GM21360 (cell line): ENCODE measurements at regions not wholly inside any gene's neighbourhood (a gene's known extent, or its start where the extent isn't known, plus 50 kb on each side); places are given as distances from the start of the nearest gene placed in this dataset.
"Not testable (repeated sequence)": the region's sequence is repeated elsewhere in the genome, so short reads cannot be mapped to it uniquely, and the experiment has no call there.

ENCODE experiments used
- ATAC-seq: cut with Tn5 transposase; IDR thresholded peaks from one replicate; pipeline ENCODE4 v1.9.1; 2021; ENCODE audit warnings: mild to moderate bottlenecking, moderate library complexity; ENCODE audit not compliant: unreplicated experiment

- no peak for ATAC-seq
Measured at GRCh38 chr5:72693546-72694205, 122.8 kb upstream of the TNPO1 start.

GRCh38 chr5:72692651-72693442 lies 123.6 kb upstream of the TNPO1 start:
- ATAC-seq = no peak

- ATAC-seq = no peak
Measured at GRCh38 chr5:72692231-72692637, 124.2 kb upstream of the TNPO1 start.

- no peak for ATAC-seq
Measured at GRCh38 chr5:72691751-72692150, 124.7 kb upstream of the TNPO1 start.

GRCh38 chr5:72688916-72689315 lies 127.5 kb upstream of the TNPO1 start:
- no peak for ATAC-seq

- no peak for ATAC-seq
Measured at GRCh38 chr5:72687288-72687687, 129.2 kb upstream of the TNPO1 start.

GRCh38 chr5:72682561-72682960 lies 133.9 kb upstream of the TNPO1 start:
- no peak for ATAC-seq

GRCh38 chr5:72681781-72682180 lies 134.7 kb upstream of the TNPO1 start:
- no peak for ATAC-seq

GRCh38 chr5:72677447-72677846 lies 139.0 kb upstream of the TNPO1 start:
- ATAC-seq = no peak

GRCh38 chr5:72676831-72677230 lies 139.6 kb upstream of the TNPO1 start:
- ATAC-seq = not testable (repeated sequence)

- ATAC-seq = no peak
Measured at GRCh38 chr5:72673623-72674022, 142.8 kb upstream of the TNPO1 start.

GRCh38 chr5:72673180-72673579 lies 143.3 kb upstream of the TNPO1 start:
- no peak for ATAC-seq

- ATAC-seq = no peak
Measured at GRCh38 chr5:72667708-72668107, 148.8 kb upstream of the TNPO1 start.

GRCh38 chr5:72662936-72663335 lies 153.5 kb upstream of the TNPO1 start:
- ATAC-seq = no peak

- no peak for ATAC-seq
Measured at GRCh38 chr5:72662305-72662704, 154.2 kb upstream of the TNPO1 start.

GRCh38 chr5:72661405-72661804 lies 154.2 kb upstream of the ZNF366 start:
- ATAC-seq = no peak

GRCh38 chr5:72659726-72660125 lies 152.5 kb upstream of the ZNF366 start:
- no peak for ATAC-seq

- no peak for ATAC-seq
Measured at GRCh38 chr5:72658761-72659540, 151.7 kb upstream of the ZNF366 start.

GRCh38 chr5:72658161-72658560 lies 151.0 kb upstream of the ZNF366 start:
- no peak for ATAC-seq

- no peak for ATAC-seq
Measured at GRCh38 chr5:72656756-72657513, 149.7 kb upstream of the ZNF366 start.

GRCh38 chr5:72656331-72656730 lies 149.1 kb upstream of the ZNF366 start:
- no peak for ATAC-seq
